IMR-90 (cell line): ENCODE measurements at regions not wholly inside any gene's neighbourhood (a gene's known extent, or its start where the extent isn't known, plus 50 kb on each side); places are given as distances from the start of the nearest gene placed in this dataset.

Experiments
- ATAC-seq: fragments of 200-7000 bp; cut with Tn5 transposase; 2 replicates; pipeline ENCODE4 v1.9.1; 2020; ENCODE audit warnings: low read depth, mild to moderate bottlenecking, moderate library complexity
- BruUV-seq: library from RNA; stranded (reverse); fragments of 400-500 nt; replicated peaks from 2 replicates; lab custom pipeline; 2021; lab: Mats Ljungman, UMichigan
- CTCF ChIA-PET: fragments of 300-600 bp; formaldehyde crosslinking; extraction: SDS; loops from one replicate; lab custom pipeline; 2021; ENCODE audit warnings: antibody characterized with exemption; lab: Yijun Ruan, JAX
- POLR2A ChIA-PET: fragments of 300-600 bp; sonication (Branson Sonifier 250); formaldehyde crosslinking; loops from one replicate; lab custom pipeline; 2022; ENCODE audit warnings: antibody characterized with exemption; ENCODE audit not compliant: unreplicated experiment; lab: Charles Lee
- DNase-seq: peaks from one replicate; pipeline ENCODE4 v3.0.0; 2013
- H2AFZ ChIP-seq: replicated peaks from 2 replicates; pipeline ENCODE3; 2013; ENCODE audit warnings: low read length, mild to moderate bottlenecking; ENCODE audit not compliant: poor library complexity
- H2AK5ac ChIP-seq: 2 replicates; pipeline ENCODE4 v1.6.1; 2013; ENCODE audit warnings: low read depth, low read length, inconsistent platforms
- H2AK9ac ChIP-seq: replicated peaks from 2 replicates; pipeline ENCODE3; 2013; ENCODE audit warnings: mild to moderate bottlenecking, low read depth, low read length, moderate library complexity; ENCODE audit not compliant: poor library complexity
- H2BK120ac ChIP-seq: 2 replicates; pipeline ENCODE4 v1.6.1; 2013; ENCODE audit warnings: low read depth, low read length, inconsistent platforms
- H2BK15ac ChIP-seq: 3 replicates; pipeline ENCODE4 v1.6.1; 2013; ENCODE audit warnings: low read depth, low read length, inconsistent platforms
- H2BK20ac ChIP-seq: 2 replicates; pipeline ENCODE4 v1.6.1; 2013; ENCODE audit warnings: low read depth, mild to moderate bottlenecking, inconsistent platforms, low read length, moderate library complexity
- H2BK5ac ChIP-seq: 2 replicates; pipeline ENCODE4 v1.6.1; 2013; ENCODE audit warnings: mild to moderate bottlenecking, low read depth, low read length, inconsistent platforms; ENCODE audit not compliant: poor library complexity, severe bottlenecking
- H3K14ac ChIP-seq: replicated peaks from 2 replicates; pipeline ENCODE4 v1.6.1; 2013; ENCODE audit warnings: low read depth, low read length, inconsistent platforms
- H3K18ac ChIP-seq: 2 replicates; pipeline ENCODE4 v1.6.1; 2013; ENCODE audit warnings: low read depth, low read length, control low read depth
- H3K23ac ChIP-seq: 2 replicates; pipeline ENCODE4 v1.6.1; 2013; ENCODE audit warnings: low read depth, low read length, inconsistent platforms
- H3K27ac ChIP-seq: 2 replicates; pipeline ENCODE4 v1.5.1; 2013; ENCODE audit warnings: mild to moderate bottlenecking, control low read depth, low read length; ENCODE audit not compliant: insufficient read depth
- H3K27me3 ChIP-seq: 2 replicates; pipeline ENCODE4 v1.6.1; 2013; ENCODE audit warnings: low read length; ENCODE audit not compliant: control insufficient read depth, insufficient read depth
- H3K36me3 ChIP-seq: 2 replicates; pipeline ENCODE4 v1.6.1; 2013; ENCODE audit warnings: low read length, mixed read lengths; ENCODE audit not compliant: control insufficient read depth, insufficient read depth
- H3K4ac ChIP-seq: 2 replicates; pipeline ENCODE4 v1.6.1; 2013; ENCODE audit warnings: low read depth, low read length, inconsistent platforms
- H3K4me1 ChIP-seq: 2 replicates; pipeline ENCODE4 v1.6.1; 2013; ENCODE audit warnings: low read length, mixed read lengths; ENCODE audit not compliant: control insufficient read depth, insufficient read depth
- H3K4me2 ChIP-seq: 2 replicates; pipeline ENCODE4 v1.6.1; 2013; ENCODE audit warnings: low read depth, mild to moderate bottlenecking, control low read depth, low read length, moderate library complexity
- H3K4me3 ChIP-seq: 2 replicates; pipeline ENCODE4 v1.5.1; 2013; ENCODE audit warnings: low read depth, mild to moderate bottlenecking, control low read depth, low read length, moderate library complexity; ENCODE audit not compliant: insufficient read depth
- H3K56ac ChIP-seq: 2 replicates; pipeline ENCODE4 v1.6.1; 2013; ENCODE audit warnings: low read length, inconsistent platforms; ENCODE audit not compliant: insufficient read depth; ENCODE audit errors: extremely low read depth
- H3K79me1 ChIP-seq, 2 experiments: 2 replicates each; pipeline ENCODE4 v1.6.1; 2013; ENCODE audit warnings: low read length in 2 of 2, inconsistent platforms in 1 of 2, low read depth in 1 of 2
- H3K9ac ChIP-seq: 2 replicates; pipeline ENCODE4 v1.6.1; 2013; ENCODE audit warnings: low read depth, low read length, control low read depth
- H3K9me1 ChIP-seq: 2 replicates; pipeline ENCODE4 v1.6.1; 2013; ENCODE audit warnings: low read length, inconsistent platforms; ENCODE audit not compliant: insufficient read depth
- H3K9me3 ChIP-seq: 2 replicates; pipeline ENCODE4 v1.6.1; 2013; ENCODE audit warnings: low read length; ENCODE audit not compliant: control insufficient read depth, insufficient read depth
- H4K20me1 ChIP-seq: 2 replicates; pipeline ENCODE4 v1.6.1; 2013; ENCODE audit warnings: low read length, inconsistent platforms; ENCODE audit not compliant: insufficient read depth
- H4K5ac ChIP-seq: 2 replicates; pipeline ENCODE4 v1.6.1; 2013; ENCODE audit warnings: mild to moderate bottlenecking, low read depth, low read length, control low read depth
- H4K8ac ChIP-seq, 2 experiments: 2 replicates each; pipeline ENCODE4 v1.6.1; 2013; ENCODE audit warnings: low read depth in 2 of 2, low read length in 2 of 2, control low read depth in 1 of 2, inconsistent platforms in 1 of 2
- H4K91ac ChIP-seq: 2 replicates; pipeline ENCODE4 v1.6.1; 2013; ENCODE audit warnings: low read depth, low read length, inconsistent platforms; ENCODE audit not compliant: insufficient read depth
- BHLHE40 ChIP-seq: fragments of 150-350 bp; IDR thresholded peaks from 2 replicates; pipeline ENCODE4 v1.6.1; 2016; ENCODE audit warnings: mild to moderate bottlenecking, low read depth, low read length
- CTCF ChIP-seq: conservative IDR thresholded peaks from 2 replicates; pipeline ENCODE4 v1.5.1; 2012; ENCODE audit warnings: mild to moderate bottlenecking, low read depth, low read length, improper control_type of control experiment
- FOS ChIP-seq: fragments of 150-350 bp; IDR thresholded peaks from 2 replicates; pipeline ENCODE4 v1.6.1; 2016; ENCODE audit warnings: low read depth, low read length
- MAZ ChIP-seq: IDR thresholded peaks from 2 replicates; pipeline ENCODE4 v1.6.1; 2012; ENCODE audit warnings: low read depth, mild to moderate bottlenecking, low read length, improper control_type of control experiment, moderate library complexity, borderline replicate concordance
- POLR2A ChIP-seq: IDR thresholded peaks from 2 replicates; pipeline ENCODE4 v1.6.1; 2012; ENCODE audit warnings: mild to moderate bottlenecking, low read depth, low read length
- RAD21 ChIP-seq: IDR thresholded peaks from 2 replicates; pipeline ENCODE4 v1.6.1; 2012; ENCODE audit warnings: low read length, improper control_type of control experiment
- SMC3 ChIP-seq: fragments of 150-350 bp; IDR thresholded peaks from 2 replicates; pipeline ENCODE4 v1.6.1; 2016; ENCODE audit warnings: low read depth, mild to moderate bottlenecking, antibody characterized with exemption, low read length, moderate library complexity
- USF2 ChIP-seq: fragments of 150-350 bp; IDR thresholded peaks from 2 replicates; pipeline ENCODE4 v1.6.1; 2017; ENCODE audit warnings: mild to moderate bottlenecking, antibody characterized with exemption, low read length, low read depth
- WGBS, 2 experiments: methylation state at CpG; one replicate each; pipeline versions ENCODE4 v1.1.5 to v1.1.7; 2013; ENCODE audit warnings: missing lambda C conversion rate in 2 of 2; ENCODE audit not compliant: insufficient read length in 1 of 2; ENCODE audit errors: extremely low coverage in 2 of 2; 5-methylcytosine and 5-hydroxymethylcytosine counted together
- dilution Hi-C: fragments of 300-500 bp; cut with HindIII; formaldehyde crosslinking; loops from one replicate; pipeline ENCODE4 v1.14.3; 2018; ENCODE audit warnings: low sequenced_read_pairs; ENCODE audit not compliant: unreplicated experiment
- in situ Hi-C: fragments of 300-500 bp; cut with MboI; formaldehyde crosslinking; loops from 3 replicates; pipeline ENCODE4 v1.14.3; 2019; ENCODE audit warnings: low sequenced_read_pairs, inconsistent platforms, mixed read lengths
- intact Hi-C: fragments of 100-400 bp; cut with micrococcal nuclease; formaldehyde crosslinking; loops from 2 replicates; pipeline ENCODE4 v1.10.0; 2022

- no peak overlapping the region; the same call in 1 of the 2 replicates for H2BK120ac ChIP-seq
- H4K20me1 ChIP-seq = no peaks in the 10 kb centered on the region
- no peak overlapping the region for H3K4me2 ChIP-seq
- H2BK15ac ChIP-seq = peak overlapping the region; percentile 94; the same call in 2 of the 3 replicates
- WGBS, 2 experiments = no CpG with 5 or more reads among the region's 1 CpG
- H3K23ac ChIP-seq = no peak overlapping the region
- CTCF ChIA-PET = no interaction called here
- 0 out of 2 replicates have a peak overlapping the region, but pooled peaks have one; percentile 51 for H3K4ac ChIP-seq
- no TSS peak for BruUV-seq
- H3K9me1 ChIP-seq = peaks cover 5% of the 10 kb centered on the region; the same call in 1 of the 2 replicates
- DNase-seq = no peak
- no peak overlapping the region for H3K56ac ChIP-seq
- H3K9me3 ChIP-seq = no peaks in the 10 kb centered on the region
- in situ Hi-C loops = no loop called here
- H3K27me3 ChIP-seq = no peaks in the 10 kb centered on the region
- no peaks in the 10 kb centered on the region for H3K79me1 ChIP-seq
- POLR2A ChIA-PET = no interaction called here
- peak overlapping the region; percentile 39; the same call in 1 of the 2 replicates for H4K91ac ChIP-seq
- H3K18ac ChIP-seq = peak overlapping the region; percentile 73
- no peak for TF ChIP-seq BHLHE40
- TF ChIP-seq SMC3 = no peak
- TF ChIP-seq FOS = no peak
- TF ChIP-seq USF2 = no peak
- no peak for TF ChIP-seq CTCF
- no peak for TF ChIP-seq POLR2A
- no peak for TF ChIP-seq RAD21
- no peak for TF ChIP-seq MAZ
- peaks cover 13% of the 10 kb centered on the region for H3K4me1 ChIP-seq
- peak overlapping the region in 1 of 2 experiments; percentile 39; a peak in 2 of 4 replicates for H4K8ac ChIP-seq
- no peak overlapping the region for H2BK5ac ChIP-seq
- no peak overlapping the region for H3K14ac ChIP-seq
- no peak overlapping the region for H3K27ac ChIP-seq
- H3K4me3 ChIP-seq = no peak overlapping the region
- no peak overlapping the region for H2AFZ ChIP-seq
- H2BK20ac ChIP-seq = peak overlapping the region; percentile 53; the same call in 1 of the 2 replicates
- intact Hi-C loops = no loop called here
- H4K5ac ChIP-seq = 0 out of 2 replicates have a peak overlapping the region, but pooled peaks have one; percentile 9
- H3K9ac ChIP-seq = no peak overlapping the region
- H2AK9ac ChIP-seq = no peak overlapping the region
- no peak for ATAC-seq
- dilution Hi-C loops = no loop called here
- no peaks in the 10 kb centered on the region for H3K36me3 ChIP-seq
- peak overlapping the region; percentile 77; the same call in 1 of the 2 replicates for H2AK5ac ChIP-seq
Measured at GRCh38 chr12:25827141-25827540, 131.3 kb upstream of the RASSF8 start.
